ENCODE measurements at regions not wholly inside any gene's neighbourhood (a gene's known extent, or its start where the extent isn't known, plus 50 kb on each side); places are given as distances from the start of the nearest gene placed in this dataset.

- DNase-seq (ENCODE audit: extremely low read depth, low read depth) = no peak
Measured at GRCh38 chr9:107064378-107064777, 201.4 kb downstream of the ZNF462 start.

GRCh38 chr9:107065549-107065948 is 202.6 kb downstream of the ZNF462 start:
- no peak for DNase-seq (ENCODE audit: extremely low read depth, low read depth)

GRCh38 chr9:107067739-107068416 is 204.9 kb downstream of the ZNF462 start:
- no peak for DNase-seq (ENCODE audit: extremely low read depth, low read depth)

- no peak for DNase-seq (ENCODE audit: extremely low read depth, low read depth)
Measured at GRCh38 chr9:107068581-107068980, 205.6 kb downstream of the ZNF462 start.

- DNase-seq (ENCODE audit: extremely low read depth, low read depth) = no peak
Measured at GRCh38 chr9:107070586-107070985, 207.6 kb downstream of the ZNF462 start.

- no peak for DNase-seq (ENCODE audit: extremely low read depth, low read depth)
Measured at GRCh38 chr9:107078061-107078460, 205.0 kb upstream of the RAD23B start.

GRCh38 chr9:107079589-107079988 is 203.5 kb upstream of the RAD23B start:
- no peak for DNase-seq (ENCODE audit: extremely low read depth, low read depth)

- no peak for DNase-seq (ENCODE audit: extremely low read depth, low read depth)
Measured at GRCh38 chr9:107080130-107080529, 202.9 kb upstream of the RAD23B start.

- no peak for DNase-seq (ENCODE audit: extremely low read depth, low read depth)
Measured at GRCh38 chr9:107086460-107086859, 196.6 kb upstream of the RAD23B start.

GRCh38 chr9:107087222-107087621 is 195.9 kb upstream of the RAD23B start:
- no peak for DNase-seq (ENCODE audit: extremely low read depth, low read depth)

- DNase-seq (ENCODE audit: extremely low read depth, low read depth) = no peak
Measured at GRCh38 chr9:107090218-107090617, 192.9 kb upstream of the RAD23B start.

- no peak for DNase-seq (ENCODE audit: extremely low read depth, low read depth)
Measured at GRCh38 chr9:107093365-107094060, 189.6 kb upstream of the RAD23B start.

GRCh38 chr9:107094370-107094769 is 188.7 kb upstream of the RAD23B start:
- no peak for DNase-seq (ENCODE audit: extremely low read depth, low read depth)

GRCh38 chr9:107100591-107100990 is 182.5 kb upstream of the RAD23B start:
- no peak for DNase-seq (ENCODE audit: extremely low read depth, low read depth)

- no peak for DNase-seq (ENCODE audit: extremely low read depth, low read depth)
Measured at GRCh38 chr9:107102011-107102410, 181.1 kb upstream of the RAD23B start.

GRCh38 chr9:107103621-107104020 is 179.5 kb upstream of the RAD23B start:
- no peak for DNase-seq (ENCODE audit: extremely low read depth, low read depth)

- DNase-seq (ENCODE audit: extremely low read depth, low read depth) = no peak
Measured at GRCh38 chr9:107105784-107106183, 177.3 kb upstream of the RAD23B start.

GRCh38 chr9:107106416-107106815 is 176.7 kb upstream of the RAD23B start:
- no peak for DNase-seq (ENCODE audit: extremely low read depth, low read depth)

GRCh38 chr9:107108342-107109130 is 174.5 kb upstream of the RAD23B start:
- no peak for DNase-seq (ENCODE audit: extremely low read depth, low read depth)

- no peak for DNase-seq (ENCODE audit: extremely low read depth, low read depth)
Measured at GRCh38 chr9:107109324-107109723, 173.8 kb upstream of the RAD23B start.

- no peak for DNase-seq (ENCODE audit: extremely low read depth, low read depth)
Measured at GRCh38 chr9:107110153-107110552, 172.9 kb upstream of the RAD23B start.

Data from NCI-H460 (cell line).